ENCODE measurements at regions not wholly inside any gene's neighbourhood (a gene's known extent, or its start where the extent isn't known, plus 50 kb on each side); places are given as distances from the start of the nearest gene placed in this dataset.

DNA sequence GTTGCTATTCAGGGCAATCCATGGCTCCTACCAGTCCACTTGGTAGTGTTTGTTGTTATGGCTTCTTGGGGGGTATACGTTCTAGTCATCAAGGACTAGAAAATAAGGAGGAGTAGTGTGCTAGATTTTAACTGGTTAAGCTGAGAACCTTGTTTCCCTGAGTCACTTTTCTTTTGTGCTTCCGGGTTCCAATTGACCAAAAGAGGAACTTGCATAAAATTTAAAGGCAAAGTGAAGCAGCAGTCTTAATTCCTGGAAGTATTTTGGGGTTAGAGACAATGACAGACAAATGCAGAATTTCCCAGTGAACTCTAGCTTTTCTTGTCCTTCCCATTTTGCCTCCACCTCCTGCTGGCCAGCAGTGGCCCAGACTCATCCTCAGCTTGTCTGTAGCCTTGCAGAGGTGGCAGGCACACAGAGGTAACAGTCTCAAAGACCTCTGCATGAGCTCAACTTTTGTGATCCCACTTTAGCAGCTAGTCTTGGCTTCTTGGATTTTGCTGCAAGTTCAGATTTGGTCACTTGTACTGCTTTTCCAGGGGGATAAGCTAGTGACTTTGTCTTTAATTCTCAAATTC lies 1105.8 kb upstream of the NXPH2 start:
- TF ChIP-seq, protein P1, sequence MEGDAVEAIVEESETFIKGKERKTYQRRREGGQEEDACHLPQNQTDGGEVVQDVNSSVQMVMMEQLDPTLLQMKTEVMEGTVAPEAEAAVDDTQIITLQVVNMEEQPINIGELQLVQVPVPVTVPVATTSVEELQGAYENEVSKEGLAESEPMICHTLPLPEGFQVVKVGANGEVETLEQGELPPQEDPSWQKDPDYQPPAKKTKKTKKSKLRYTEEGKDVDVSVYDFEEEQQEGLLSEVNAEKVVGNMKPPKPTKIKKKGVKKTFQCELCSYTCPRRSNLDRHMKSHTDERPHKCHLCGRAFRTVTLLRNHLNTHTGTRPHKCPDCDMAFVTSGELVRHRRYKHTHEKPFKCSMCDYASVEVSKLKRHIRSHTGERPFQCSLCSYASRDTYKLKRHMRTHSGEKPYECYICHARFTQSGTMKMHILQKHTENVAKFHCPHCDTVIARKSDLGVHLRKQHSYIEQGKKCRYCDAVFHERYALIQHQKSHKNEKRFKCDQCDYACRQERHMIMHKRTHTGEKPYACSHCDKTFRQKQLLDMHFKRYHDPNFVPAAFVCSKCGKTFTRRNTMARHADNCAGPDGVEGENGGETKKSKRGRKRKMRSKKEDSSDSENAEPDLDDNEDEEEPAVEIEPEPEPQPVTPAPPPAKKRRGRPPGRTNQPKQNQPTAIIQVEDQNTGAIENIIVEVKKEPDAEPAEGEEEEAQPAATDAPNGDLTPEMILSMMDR (IDR thresholded peaks at IDR 0.05) = no peak
- TF ChIP-seq EP300 (IDR thresholded peaks at IDR 0.05) (no peak), POLR2AphosphoS5 (IDR thresholded peaks at IDR 0.05) (no peak)
